Amniotic stem cell (primary cell): ENCODE measurements at regions not wholly inside any gene's neighbourhood (a gene's known extent, or its start where the extent isn't known, plus 50 kb on each side); places are given as distances from the start of the nearest gene placed in this dataset.
"Not testable (repeated sequence)": the region's sequence is repeated elsewhere in the genome, so short reads cannot be mapped to it uniquely, and the experiment has no call there.

Experiments
- DNase-seq: peaks from one replicate; lab custom pipeline; 2025; lab: John Stamatoyannopoulos, UW

DNA sequence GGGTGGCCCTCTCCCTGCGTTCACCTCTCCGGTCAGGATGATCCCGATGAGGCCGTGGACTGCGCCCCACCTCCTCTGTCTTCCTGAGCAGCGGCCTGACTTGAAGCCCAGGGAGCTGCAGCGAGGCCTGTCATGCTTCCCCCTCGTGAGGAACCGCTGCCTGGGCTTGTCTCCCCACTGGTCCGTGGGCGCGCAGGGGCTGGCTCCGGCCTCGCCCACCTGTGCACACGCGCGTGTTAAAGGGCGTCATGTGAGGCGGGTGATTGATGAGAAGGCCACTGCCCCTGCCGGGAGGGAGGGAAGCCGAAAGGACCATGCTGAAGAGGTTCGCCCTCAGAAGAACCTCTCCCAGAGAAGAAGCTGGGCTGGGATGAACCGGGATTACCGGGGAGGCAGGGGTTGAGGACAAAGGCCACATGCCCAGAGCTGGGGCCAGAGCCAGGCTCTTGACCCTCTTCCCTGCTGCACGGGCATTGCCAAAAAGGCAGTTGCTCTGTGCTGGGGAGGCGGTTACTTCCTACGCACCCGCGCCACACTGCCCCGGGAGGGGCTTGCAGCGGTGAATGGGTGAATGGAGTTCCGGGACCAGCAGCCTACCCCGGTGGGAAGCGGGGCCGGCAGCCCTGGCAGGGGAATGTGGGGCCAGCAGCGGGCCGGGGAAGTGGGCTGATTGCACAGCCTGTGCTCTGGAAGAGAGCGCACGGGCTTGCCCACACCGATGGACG is 85.9 kb upstream of the GSE1 start:
- DNase-seq: no peak

- no peak for DNase-seq
These were observed 85.3 kb upstream of the GSE1 start for GRCh38 chr16:85527767-85528297.

DNA sequence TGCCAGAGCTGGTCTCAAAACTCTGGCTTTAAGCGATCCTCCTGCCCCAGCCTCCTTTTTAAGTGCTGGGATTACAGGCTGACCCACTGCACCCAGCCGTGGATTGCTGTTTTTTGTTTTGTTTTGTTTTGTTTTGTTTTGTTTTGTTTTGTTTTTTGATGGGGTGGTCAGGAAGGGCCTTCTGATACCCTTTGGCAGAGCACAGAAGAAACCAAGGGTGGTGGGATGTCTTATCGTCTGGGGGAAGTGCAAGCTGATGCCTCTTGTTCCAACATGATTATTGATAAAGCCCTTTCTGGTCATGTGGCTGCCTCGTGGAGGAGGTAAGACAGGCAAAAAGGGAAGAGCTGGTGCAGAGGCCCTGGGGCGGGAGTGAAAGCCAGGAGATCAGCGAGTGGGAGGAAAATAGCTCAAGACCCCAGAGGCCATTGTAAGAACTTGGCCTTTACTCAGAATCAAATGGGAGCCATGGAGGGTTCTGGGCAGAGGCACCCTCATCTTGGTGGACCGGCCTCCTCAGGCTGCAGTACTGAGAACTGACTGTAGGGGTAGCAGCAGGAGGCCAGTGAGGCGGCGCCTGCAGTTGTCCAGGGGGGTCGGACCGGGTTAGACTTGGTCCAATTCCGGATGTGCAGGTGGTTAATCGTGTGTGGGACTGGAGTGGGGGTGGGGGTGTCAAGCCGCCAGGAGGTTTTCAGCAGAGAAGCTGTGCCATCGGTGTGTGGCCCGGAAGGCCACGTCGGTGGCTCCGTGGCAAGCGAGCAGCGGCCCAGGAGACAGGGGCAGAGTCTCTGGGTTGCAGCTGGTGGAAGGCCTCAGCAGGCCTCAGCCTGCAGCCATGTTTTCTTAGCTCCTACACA is 84.4 kb upstream of the GSE1 start:
- no peak for DNase-seq

DNA sequence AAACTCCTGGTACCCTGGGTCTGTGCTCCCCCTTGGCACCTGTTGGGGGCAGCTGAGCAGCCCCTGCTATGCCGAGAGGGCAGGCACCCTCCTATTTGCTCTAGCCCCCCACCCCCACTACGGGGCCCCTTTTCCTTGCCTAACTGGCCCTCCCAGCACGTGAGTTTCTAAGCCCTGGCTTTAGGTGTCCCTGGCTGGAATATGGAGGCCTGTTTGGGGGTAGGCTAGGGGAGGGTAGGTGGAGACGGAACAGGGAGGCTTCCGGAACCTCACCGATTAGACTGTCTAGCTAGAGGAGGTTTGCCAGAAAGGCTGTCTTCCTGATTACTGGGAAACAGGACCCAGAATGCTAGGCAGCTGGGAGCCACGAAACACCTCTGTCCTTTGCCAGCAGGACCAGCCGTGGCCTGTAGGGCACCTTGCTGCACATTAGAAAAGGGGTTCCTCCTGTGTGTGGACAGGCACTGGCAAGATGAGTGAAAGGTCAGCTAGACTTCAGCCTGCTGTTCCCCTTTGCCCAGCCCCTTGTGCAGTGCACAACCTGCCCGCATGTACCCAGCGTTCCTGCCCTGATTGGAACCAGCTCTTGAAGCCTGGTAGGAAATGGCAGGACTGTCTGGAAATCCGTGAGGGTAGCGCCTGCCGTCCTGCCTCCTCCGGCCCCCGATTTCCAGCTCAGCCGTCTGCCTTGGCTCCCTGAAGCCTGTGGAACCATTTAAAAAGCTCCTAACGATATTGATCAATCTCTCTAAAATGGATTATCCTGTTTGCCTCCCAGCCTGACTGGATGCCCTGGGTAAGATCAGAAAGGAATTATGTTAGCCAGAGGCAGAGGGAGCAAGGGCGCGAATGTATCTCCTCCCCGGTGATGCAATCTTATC is 83.4 kb upstream of the GSE1 start:
- no peak for DNase-seq

DNA sequence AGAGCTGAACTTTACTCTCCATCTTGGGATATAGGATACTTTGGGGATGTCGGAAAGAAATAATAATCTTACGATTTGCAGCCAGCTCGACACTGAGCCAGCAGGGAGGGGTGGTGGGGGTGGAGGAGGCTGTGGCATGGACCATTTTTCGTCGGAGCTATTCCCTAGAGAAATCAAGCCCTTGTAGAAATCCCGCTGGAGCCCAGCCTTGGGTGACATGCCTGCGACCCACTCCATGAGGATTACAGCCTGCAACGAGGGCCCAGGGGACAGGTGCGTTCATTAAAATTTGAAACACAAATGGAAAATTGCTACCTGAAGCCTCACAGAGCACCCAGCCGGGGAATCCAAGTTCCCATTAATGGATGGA is 82.8 kb upstream of the GSE1 start:
- DNase-seq: no peak

GRCh38 chr16:85531516-85531915 is 81.6 kb upstream of the GSE1 start:
- no peak for DNase-seq

DNA sequence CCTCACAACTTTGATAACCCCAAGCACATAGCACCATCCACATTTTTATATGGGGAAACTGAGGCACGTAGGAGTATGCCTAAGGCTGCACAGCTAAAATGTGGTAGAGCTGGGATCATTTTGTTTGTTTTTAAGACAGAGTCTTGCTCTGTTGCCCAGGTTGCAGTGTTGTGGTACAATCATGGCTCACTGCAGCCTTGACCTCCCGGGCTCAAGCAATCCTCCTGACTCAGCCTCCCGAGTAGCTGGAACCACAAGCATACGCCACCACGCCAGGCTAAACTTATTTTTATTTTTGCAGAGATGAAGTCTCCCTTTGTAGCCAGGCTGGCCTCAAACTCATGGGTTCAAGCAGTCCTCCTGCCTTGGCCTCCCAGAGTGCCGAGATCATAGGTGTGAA is 81.0 kb upstream of the GSE1 start:
- DNase-seq: no peak

DNA sequence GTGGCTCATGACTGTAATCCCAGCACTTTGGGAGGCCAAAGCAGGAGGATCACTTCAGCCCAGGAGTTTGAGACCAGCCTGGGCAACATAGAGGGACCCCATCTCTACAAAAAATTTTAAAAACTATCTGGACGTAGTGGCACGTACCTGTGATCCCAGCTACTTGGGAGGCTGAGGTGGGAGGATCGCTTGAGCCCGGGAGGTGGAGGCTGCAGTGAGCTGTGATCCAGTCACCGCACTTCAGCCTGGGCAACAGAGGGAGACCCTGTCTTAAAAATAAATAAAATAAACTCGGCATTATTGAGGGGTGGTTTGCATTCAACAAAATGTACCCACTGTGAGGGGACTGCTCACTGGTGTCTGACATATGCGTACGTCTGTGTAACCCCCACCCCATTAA is 79.5 kb upstream of the GSE1 start:
- not testable (repeated sequence) for DNase-seq

GRCh38 chr16:85534536-85535351 is 78.4 kb upstream of the GSE1 start:
- no peak for DNase-seq

DNA sequence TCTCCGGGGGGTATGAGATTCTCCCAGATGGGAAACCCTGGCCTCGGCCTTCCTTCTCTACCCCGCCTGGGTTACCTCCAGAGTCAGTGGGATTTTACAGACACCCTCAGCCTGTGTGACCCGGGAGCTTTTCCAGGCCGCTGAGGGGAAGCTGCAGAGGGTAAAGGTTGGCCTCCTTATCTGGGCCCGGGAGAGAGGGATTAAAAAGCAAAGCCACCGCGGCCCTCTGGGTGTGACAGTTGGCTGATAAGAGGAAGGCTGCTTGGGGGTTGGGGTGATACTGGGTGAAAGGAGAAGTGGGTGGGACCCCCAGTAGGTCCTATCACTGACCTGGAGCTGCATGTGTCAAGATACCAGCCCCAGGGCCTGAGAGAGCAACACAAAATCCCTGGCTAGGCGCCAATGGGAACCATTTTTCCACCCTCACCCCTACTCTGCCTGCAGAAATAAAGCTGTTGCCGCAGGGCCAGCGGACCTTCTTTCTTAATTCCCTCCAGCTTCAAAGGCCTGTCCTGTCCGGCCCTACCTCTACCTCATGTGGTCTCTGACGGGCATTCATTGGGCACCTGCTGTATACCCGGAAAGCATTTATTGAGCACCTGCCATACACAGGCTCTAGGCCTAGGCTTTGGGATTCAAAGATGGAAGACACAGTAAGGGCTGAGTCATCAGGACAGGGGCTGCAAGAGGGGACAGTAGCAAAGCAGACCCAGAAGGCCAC is 77.6 kb upstream of the GSE1 start:
- DNase-seq: no peak

DNA sequence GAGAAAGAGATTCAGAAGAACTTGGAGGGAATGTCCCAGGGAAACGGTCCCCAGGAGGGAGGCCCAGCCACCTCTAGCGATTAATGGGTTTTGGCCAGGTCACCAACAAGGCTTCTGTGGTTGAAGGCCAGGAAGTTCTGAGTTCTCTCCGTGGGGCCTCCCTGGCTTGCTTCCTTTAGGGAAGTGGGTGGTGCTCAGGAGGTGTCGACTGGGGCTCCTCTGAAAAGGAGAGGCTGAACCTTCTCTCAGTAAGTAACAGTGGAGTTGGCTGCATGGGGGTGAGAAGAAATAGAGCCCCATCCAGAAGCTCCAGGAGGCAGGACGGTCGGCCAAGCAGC is 77.1 kb upstream of the GSE1 start:
- DNase-seq: no peak

DNA sequence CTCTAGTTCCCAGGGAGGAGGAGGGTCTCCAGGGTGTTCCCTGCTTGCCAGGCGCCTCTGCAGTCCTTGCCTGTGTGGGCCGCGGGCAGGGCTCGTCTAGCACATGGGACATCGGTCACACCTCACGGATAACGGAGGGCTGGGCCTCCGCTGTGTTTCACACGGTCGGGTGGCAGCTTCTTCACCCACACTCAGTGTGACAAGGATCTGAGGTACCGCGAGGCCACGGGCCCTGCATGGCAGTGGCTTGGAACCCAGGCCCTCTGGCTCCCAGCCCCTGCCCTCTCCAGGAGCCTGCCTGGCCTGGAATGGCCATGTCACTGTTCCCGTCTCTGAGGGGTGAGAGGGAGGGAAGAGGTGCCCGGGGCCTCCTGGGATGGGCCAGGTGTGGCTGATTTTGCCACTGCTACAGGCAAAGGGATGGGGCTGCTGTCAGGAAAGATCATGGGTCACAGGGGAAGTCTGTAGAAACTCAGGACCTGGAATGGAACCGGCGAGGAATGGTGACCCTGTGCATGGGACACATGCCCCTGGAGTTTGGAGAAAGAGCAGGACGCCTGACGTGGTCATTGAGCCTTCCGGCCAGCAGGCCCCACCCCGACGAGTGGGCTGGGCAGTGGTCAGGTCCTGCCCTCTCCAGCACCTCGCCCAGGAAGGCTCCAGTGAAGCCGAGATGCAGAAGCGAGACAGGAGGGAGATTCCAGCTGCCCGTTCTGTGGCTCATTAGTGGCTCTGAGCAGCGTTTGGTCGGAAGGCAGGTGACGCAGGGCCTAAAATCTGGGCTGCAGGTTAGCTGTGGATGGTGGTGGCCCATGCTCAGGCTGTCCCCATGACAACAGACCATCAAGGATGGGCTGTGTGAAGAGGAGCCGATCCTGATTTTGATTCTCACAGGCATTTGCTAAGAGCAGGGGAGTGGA is 76.5 kb upstream of the GSE1 start:
- no peak for DNase-seq

DNA sequence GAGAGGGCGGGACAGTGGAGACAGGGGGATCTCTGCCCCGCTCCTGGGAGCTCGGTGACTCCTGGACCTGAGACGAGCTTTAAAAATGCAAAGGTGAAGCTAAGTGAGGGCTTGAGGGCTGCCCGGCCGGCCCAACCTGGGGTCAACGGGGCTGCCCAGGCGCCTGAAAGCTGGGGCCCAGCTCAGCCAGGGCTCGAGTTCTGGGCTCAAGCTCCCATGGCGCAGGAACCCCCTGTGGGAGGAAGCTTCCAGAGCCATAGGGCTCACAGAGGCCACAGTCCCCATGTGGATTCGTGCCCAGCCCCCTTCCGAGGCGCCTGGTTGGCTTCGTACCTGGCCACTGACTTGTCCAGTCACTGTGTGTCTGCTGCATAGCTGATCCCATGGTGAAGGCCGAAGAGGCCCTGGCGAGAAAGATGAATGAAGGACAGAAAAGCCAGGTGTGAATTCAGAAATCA is 75.8 kb upstream of the GSE1 start:
- DNase-seq: no peak

- no peak for DNase-seq
These were observed 75.2 kb upstream of the GSE1 start for GRCh38 chr16:85537795-85538401.

DNA sequence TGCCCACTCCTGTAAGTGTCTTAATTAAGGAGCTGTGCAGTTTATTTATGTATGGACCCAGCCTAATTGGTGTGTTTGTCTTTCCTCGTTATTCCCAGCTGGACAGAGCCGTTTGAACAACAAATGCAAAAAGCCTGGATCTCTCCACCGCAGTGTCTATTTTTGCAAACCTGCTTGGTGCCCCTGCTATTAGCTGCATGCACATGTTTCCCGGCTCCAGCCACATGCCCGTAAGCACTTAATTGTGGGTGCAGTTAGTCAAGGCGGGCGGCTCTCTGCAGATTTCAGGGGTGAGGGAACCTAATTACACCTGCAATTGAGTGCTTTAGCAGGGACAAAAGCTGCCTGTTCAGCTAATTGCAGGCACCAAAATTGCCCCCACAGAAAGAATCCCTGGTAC is 74.0 kb upstream of the GSE1 start:
- DNase-seq: no peak

DNA sequence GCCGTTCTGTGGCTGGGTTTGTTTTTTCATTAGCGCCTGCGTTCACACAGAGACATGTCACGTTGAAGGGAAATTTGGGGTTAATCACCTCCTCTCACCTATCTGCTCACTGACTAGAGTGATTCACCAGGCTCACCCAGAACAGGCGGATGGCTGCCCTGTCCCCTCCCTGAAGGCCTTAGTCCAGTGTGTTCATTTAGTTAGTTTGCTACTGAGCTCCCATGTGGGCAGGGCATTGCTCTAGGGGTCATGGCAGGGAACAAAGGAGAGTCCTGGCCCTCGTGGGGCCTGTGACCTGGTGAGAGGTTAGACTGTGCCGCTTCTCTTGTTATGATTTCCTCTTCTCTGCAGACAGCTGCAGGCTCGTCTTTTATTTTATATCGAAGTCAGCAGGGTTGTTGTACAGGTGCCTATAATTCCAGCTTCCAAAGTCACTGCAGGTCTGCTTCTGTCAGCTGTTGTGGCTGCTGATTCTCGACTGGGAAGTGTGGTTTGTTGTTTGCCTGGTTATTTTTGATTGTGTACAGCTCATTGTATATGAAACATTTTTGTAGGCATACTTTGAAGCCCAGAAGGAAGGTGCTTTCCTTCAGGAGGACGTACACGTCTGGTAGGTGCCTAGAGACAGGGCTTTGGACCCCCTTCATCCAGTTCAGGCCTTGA is 73.4 kb upstream of the GSE1 start:
- DNase-seq: no peak

GRCh38 chr16:85541181-85541580 is 71.9 kb upstream of the GSE1 start:
- DNase-seq: no peak

DNA sequence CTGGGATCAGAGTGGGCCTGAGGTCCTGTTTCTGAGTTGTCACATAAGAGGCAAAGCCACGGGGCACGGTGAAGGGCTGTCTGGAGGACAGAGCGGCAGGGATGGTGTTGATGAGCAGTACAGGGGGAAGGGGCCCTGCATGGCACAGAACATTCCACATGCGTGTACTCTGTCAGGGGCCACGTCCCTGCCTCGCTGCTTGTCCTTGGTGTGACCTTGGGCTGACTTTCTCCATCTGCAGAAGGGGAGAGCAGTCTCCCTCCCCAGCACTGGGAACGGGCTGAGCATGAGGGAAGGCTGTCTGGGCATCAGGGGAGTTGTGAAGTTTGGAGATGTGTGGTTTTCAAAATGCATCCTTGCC is 71.5 kb upstream of the GSE1 start:
- no peak for DNase-seq
